ENCODE measurements at regions not wholly inside any gene's neighbourhood (a gene's known extent, or its start where the extent isn't known, plus 50 kb on each side); places are given as distances from the start of the nearest gene placed in this dataset.

- TF ChIP-seq CTCF (conservative IDR thresholded peaks at IDR 0.05; ENCODE audit: low read depth, low read length): no peak
- no peak for TF ChIP-seq POLR2A (IDR thresholded peaks at IDR 0.05; ENCODE audit: low read depth, low read length)
- TF ChIP-seq NFE2L2 (IDR thresholded peaks at IDR 0.05; ENCODE audit: low read depth, low read length): no peak
- TF ChIP-seq BHLHE40 (IDR thresholded peaks at IDR 0.05; ENCODE audit: low read depth, low read length): no peak
- TF ChIP-seq ELK1 (IDR thresholded peaks at IDR 0.05; ENCODE audit: borderline replicate concordance, low read depth, low read length): no peak
- no peak for TF ChIP-seq SMC3 (IDR thresholded peaks at IDR 0.05; ENCODE audit: low read depth, low read length)
- no peak for TF ChIP-seq RCOR1 (IDR thresholded peaks at IDR 0.05; ENCODE audit: insufficient replicate concordance, low read length)
- TF ChIP-seq RFX5 (IDR thresholded peaks at IDR 0.05; ENCODE audit: low read depth, low read length): no peak
- no peak for TF ChIP-seq MXI1 (IDR thresholded peaks at IDR 0.05; ENCODE audit: borderline replicate concordance, low read depth, low read length)
These were observed 773.2 kb upstream of the SLC10A2 start for GRCh38 chr13:103839460-103839859.

Data from IMR-90 (cell line).